Activated B cell treated with CpG ODN at 0.5 μM for 24 hours (primary cell): ENCODE measurements at regions not wholly inside any gene's neighbourhood (a gene's known extent, or its start where the extent isn't known, plus 50 kb on each side); places are given as distances from the start of the nearest gene placed in this dataset.

Source experiments
- ATAC-seq: fragments of 200-7000 bp; cut with Tn5 transposase; one replicate; pipeline ENCODE4 v1.10.0; 2021; ENCODE audit warnings: low read depth, mild to moderate bottlenecking, moderate library complexity
- CTCF ChIA-PET: fragments of 350-600 bp; sonication (Branson Sonifier 250); formaldehyde crosslinking; loops from one replicate; lab custom pipeline; 2021; ENCODE audit warnings: antibody characterized with exemption; lab: Charles Lee
- POLR2A ChIA-PET: fragments of 350-600 bp; sonication (Branson Sonifier 250); formaldehyde crosslinking; loops from one replicate; lab custom pipeline; 2021; ENCODE audit warnings: antibody characterized with exemption; lab: Charles Lee
- DNase-seq: peaks from one replicate; pipeline ENCODE4 v3.0.0; 2022
- H3K27ac Mint-ChIP-seq: one replicate; pipeline ENCODE4 v1.8.0; 2020; ENCODE audit warnings: mixed read lengths
- H3K27me3 Mint-ChIP-seq: one replicate; pipeline ENCODE4 v1.8.0; 2021; ENCODE audit warnings: mixed read lengths
- H3K36me3 Mint-ChIP-seq: one replicate; pipeline ENCODE4 v1.8.0; 2021; ENCODE audit warnings: low read depth, mixed read lengths
- H3K4me1 Mint-ChIP-seq: one replicate; pipeline ENCODE4 v1.8.0; 2021; ENCODE audit warnings: mixed read lengths
- H3K4me3 Mint-ChIP-seq: one replicate; pipeline ENCODE4 v1.8.0; 2020; ENCODE audit warnings: mild to moderate bottlenecking, mixed read lengths
- H3K9me3 Mint-ChIP-seq: one replicate; pipeline ENCODE4 v1.8.0; 2020; ENCODE audit warnings: mixed read lengths
- intact Hi-C: fragments of 100-400 bp; cut with micrococcal nuclease; formaldehyde crosslinking; loops from one replicate; pipeline ENCODE4 v1.15.1; 2024
- TF ChIP-seq, protein P1 (sequence below): fragments of 200-600 bp; IDR thresholded peaks from one replicate; pipeline ENCODE4 v1.8.0; 2022; ENCODE audit warnings: antibody characterized with exemption, mild to moderate bottlenecking

GRCh38 chr2:150007815-150008430 is 420.3 kb upstream of the MMADHC start:
- ChIA-PET POLR2A (no interaction called here), CTCF (no interaction called here)
- H3K36me3 Mint-ChIP-seq = no peaks in the 10 kb centered on the region
- no peaks in the 10 kb centered on the region for H3K4me1 Mint-ChIP-seq
- no peaks in the 10 kb centered on the region for H3K27me3 Mint-ChIP-seq
- H3K9me3 Mint-ChIP-seq = no peaks in the 10 kb centered on the region
- DNase-seq (no peak), ATAC-seq (no peak)
- H3K27ac Mint-ChIP-seq = no peak overlapping the region
- H3K4me3 Mint-ChIP-seq = no peak overlapping the region
- TF ChIP-seq, protein P1, sequence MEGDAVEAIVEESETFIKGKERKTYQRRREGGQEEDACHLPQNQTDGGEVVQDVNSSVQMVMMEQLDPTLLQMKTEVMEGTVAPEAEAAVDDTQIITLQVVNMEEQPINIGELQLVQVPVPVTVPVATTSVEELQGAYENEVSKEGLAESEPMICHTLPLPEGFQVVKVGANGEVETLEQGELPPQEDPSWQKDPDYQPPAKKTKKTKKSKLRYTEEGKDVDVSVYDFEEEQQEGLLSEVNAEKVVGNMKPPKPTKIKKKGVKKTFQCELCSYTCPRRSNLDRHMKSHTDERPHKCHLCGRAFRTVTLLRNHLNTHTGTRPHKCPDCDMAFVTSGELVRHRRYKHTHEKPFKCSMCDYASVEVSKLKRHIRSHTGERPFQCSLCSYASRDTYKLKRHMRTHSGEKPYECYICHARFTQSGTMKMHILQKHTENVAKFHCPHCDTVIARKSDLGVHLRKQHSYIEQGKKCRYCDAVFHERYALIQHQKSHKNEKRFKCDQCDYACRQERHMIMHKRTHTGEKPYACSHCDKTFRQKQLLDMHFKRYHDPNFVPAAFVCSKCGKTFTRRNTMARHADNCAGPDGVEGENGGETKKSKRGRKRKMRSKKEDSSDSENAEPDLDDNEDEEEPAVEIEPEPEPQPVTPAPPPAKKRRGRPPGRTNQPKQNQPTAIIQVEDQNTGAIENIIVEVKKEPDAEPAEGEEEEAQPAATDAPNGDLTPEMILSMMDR = no peak
- intact Hi-C loops = no loop called here

DNA sequence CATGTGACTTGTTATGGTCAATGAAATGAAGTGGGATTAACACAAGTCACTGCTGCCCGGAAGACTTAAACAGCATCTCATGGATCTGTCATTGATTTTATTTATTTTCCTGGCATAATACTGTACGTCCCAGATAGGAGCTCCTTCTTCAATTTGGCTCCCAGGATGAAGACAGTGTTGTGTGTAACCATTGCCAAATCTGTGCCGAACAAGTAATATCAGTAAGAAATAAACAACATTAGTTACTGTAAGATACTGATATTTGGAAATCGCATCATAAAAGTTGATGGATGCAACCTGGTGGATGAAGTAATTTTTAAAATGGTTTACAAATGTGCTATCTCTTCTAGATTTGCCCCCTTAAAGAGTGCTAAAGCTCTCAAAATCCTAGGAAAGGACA is 419.0 kb upstream of the MMADHC start:
- Mint-ChIP-seq H3K4me1 (no peaks in the 10 kb centered on the region), H3K4me3 (no peak overlapping the region), H3K36me3 (no peaks in the 10 kb centered on the region), H3K9me3 (no peaks in the 10 kb centered on the region), H3K27me3 (no peaks in the 10 kb centered on the region), H3K27ac (no peak overlapping the region)
- POLR2A ChIA-PET = no interaction called here
- no peak for DNase-seq
- intact Hi-C loops = no loop called here
- TF ChIP-seq, protein P1 = no peak
- CTCF ChIA-PET = no interaction called here
- ATAC-seq = no peak

- no peak for ATAC-seq
- no peak for DNase-seq
- intact Hi-C loops = no loop called here
- no peaks in the 10 kb centered on the region for H3K4me1 Mint-ChIP-seq
- CTCF ChIA-PET = no interaction called here
- POLR2A ChIA-PET = no interaction called here
- H3K36me3 Mint-ChIP-seq = no peaks in the 10 kb centered on the region
- no peaks in the 10 kb centered on the region for H3K27me3 Mint-ChIP-seq
- TF ChIP-seq, protein P1 = no peak
- no peak overlapping the region for H3K4me3 Mint-ChIP-seq
- H3K9me3 Mint-ChIP-seq = peaks cover 4% of the 10 kb centered on the region
- H3K27ac Mint-ChIP-seq = no peak overlapping the region
These were observed 416.0 kb upstream of the MMADHC start for GRCh38 chr2:150003544-150003943.

DNA sequence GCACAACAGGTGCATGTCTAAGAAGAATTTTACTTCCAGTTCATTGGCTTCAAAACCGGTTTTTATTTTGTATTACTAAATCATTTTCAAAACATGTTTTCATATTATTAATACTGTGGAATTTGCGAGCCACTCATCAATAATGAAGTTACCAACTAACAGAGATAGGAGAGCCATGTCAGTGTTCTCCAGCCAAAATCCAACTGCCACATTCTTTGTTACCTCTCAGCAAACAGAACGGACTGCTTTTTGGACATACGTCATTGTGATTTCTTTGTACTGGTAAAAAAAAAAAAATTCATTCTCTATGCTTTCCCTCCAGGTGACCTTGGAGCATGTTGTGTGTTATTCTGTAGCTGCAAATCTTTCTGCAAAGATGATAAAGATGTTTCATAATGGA is 414.2 kb upstream of the MMADHC start:
- CTCF ChIA-PET = no interaction called here
- POLR2A ChIA-PET = no interaction called here
- no peaks in the 10 kb centered on the region for H3K27me3 Mint-ChIP-seq
- TF ChIP-seq, protein P1 = no peak
- ATAC-seq (no peak), DNase-seq (no peak)
- no peak overlapping the region for H3K27ac Mint-ChIP-seq
- peaks cover 8% of the 10 kb centered on the region for H3K9me3 Mint-ChIP-seq
- intact Hi-C loops = no loop called here
- no peak overlapping the region for H3K4me3 Mint-ChIP-seq
- no peaks in the 10 kb centered on the region for H3K36me3 Mint-ChIP-seq
- H3K4me1 Mint-ChIP-seq = no peaks in the 10 kb centered on the region

DNA sequence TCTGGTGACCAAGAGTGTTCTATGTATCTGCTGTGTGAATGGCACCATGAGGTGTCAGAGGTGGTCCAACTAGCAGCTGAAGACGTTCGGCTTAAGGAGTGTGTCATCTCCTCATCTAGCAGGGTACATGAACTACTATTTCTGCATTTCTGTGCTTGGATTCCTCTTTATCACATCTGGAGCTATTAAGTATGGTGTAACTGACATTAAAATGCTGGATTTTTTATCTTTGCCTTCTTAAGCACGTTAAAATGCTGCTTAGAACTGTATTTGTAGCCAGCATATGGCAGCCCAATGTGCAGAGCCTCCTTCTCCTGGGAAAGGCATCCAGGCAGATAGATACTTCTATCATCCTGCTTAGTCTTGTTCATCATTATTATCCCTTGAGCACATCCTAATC is 409.3 kb upstream of the MMADHC start:
- ATAC-seq (no peak), DNase-seq (no peak)
- Mint-ChIP-seq H3K9me3 (peaks cover 8% of the 10 kb centered on the region), H3K4me1 (no peaks in the 10 kb centered on the region), H3K36me3 (no peaks in the 10 kb centered on the region), H3K27ac (no peak overlapping the region), H3K4me3 (no peak overlapping the region), H3K27me3 (no peaks in the 10 kb centered on the region)
- intact Hi-C loops = no loop called here
- TF ChIP-seq, protein P1 = no peak
- POLR2A ChIA-PET = no interaction called here
- CTCF ChIA-PET = no interaction called here
